Upper lobe of left lung (tissue), 4 donors: ENCODE measurements at regions not wholly inside any gene's neighbourhood (a gene's known extent, or its start where the extent isn't known, plus 50 kb on each side); places are given as distances from the start of the nearest gene placed in this dataset.
A peak's percentile ranks its signal among the peaks of the same experiment; 100 is the strongest.

Source experiments
- CTCF ChIP-seq, 6 experiments: fragments of 450-650 bp in 4 of 6; fragments of 200-600 bp in 2 of 6; sonication (generic) in 2 of 6; IDR thresholded peaks; one replicate each; pipeline ENCODE4 v1.5.1; 2016 to 2019; ENCODE audit warnings: antibody characterized with exemption in 6 of 6
- EP300 ChIP-seq, 4 donors: sonication (generic); formaldehyde crosslinking; IDR thresholded peaks; one replicate each; pipeline ENCODE4 v1.5.1; 2017; ENCODE audit warnings: antibody characterized with exemption in 4 of 4, control low read depth in 2 of 4
- POLR2A ChIP-seq, 4 donors: fragments of 450-650 bp; IDR thresholded peaks; one replicate each; pipeline ENCODE4 v1.5.1; 2016 to 2017; ENCODE audit warnings: antibody characterized with exemption in 4 of 4, mild to moderate bottlenecking in 2 of 4
- POLR2AphosphoS5 ChIP-seq, 2 donors: sonication (generic); formaldehyde crosslinking; IDR thresholded peaks; one replicate each; pipeline ENCODE4 v1.5.1; 2017; ENCODE audit warnings: antibody characterized with exemption in 2 of 2

- no peak for TF ChIP-seq POLR2A (IDR thresholded peaks at IDR 0.05)
- TF ChIP-seq CTCF (IDR thresholded peaks at IDR 0.05) = peak; percentile 6 to 71 (median 38)
- TF ChIP-seq EP300 (IDR thresholded peaks at IDR 0.05) = no peak
- TF ChIP-seq POLR2AphosphoS5 (IDR thresholded peaks at IDR 0.05) = no peak
These were observed 315.6 kb downstream of the MTRR start for GRCh38 chr5:8184455-8185063.
